K562 (cell line): ENCODE measurements at regions not wholly inside any gene's neighbourhood (a gene's known extent, or its start where the extent isn't known, plus 50 kb on each side); places are given as distances from the start of the nearest gene placed in this dataset.

Experiments used
- CHD2 ChIP-seq: IDR thresholded peaks from 2 replicates; pipeline ENCODE4 v1.6.1; 2011; ENCODE audit warnings: low read depth, low read length
- HMG20A ChIP-seq: fragments of 450-650 bp; formaldehyde crosslinking; conservative IDR thresholded peaks from 2 replicates; pipeline ENCODE4 v1.4.0; 2020; ENCODE audit warnings: mild to moderate bottlenecking, mixed read lengths
- NCOA2 ChIP-seq, 2 experiments: fragments of 450-650 bp; IDR thresholded peaks; 2 replicates each; pipeline ENCODE4 v1.6.1; 2018; ENCODE audit warnings: mild to moderate bottlenecking in 2 of 2, moderate library complexity in 1 of 2; ENCODE audit not compliant: partially characterized antibody in 2 of 2
- SOX6 ChIP-seq: fragments of 450-650 bp; IDR thresholded peaks from 2 replicates; pipeline ENCODE4 v1.6.1; 2014; ENCODE audit warnings: mild to moderate bottlenecking
- TBL1XR1 ChIP-seq, 2 experiments: IDR thresholded peaks; 2 replicates each; pipeline ENCODE4 v1.6.1; 2012; ENCODE audit warnings: improper control_type of control experiment in 2 of 2, low read length in 2 of 2, mild to moderate bottlenecking in 1 of 2
- ZNF24 ChIP-seq: fragments of 450-650 bp; IDR thresholded peaks from 2 replicates; pipeline ENCODE4 v1.6.1; 2016
- ZNF584 ChIP-seq: fragments of 200-800 bp; sonication (Bioruptor generic); IDR thresholded peaks from 2 replicates; pipeline ENCODE4 v1.6.1; 2016; ENCODE audit warnings: low read depth, mild to moderate bottlenecking, missing genetic modification characterization, missing compliant biosample characterization
- TF ChIP-seq, protein P1 (sequence below): sonication (generic); formaldehyde crosslinking; IDR thresholded peaks from 2 replicates; pipeline ENCODE4 v1.8.0; 2023; ENCODE audit warnings: missing genetic modification reagents, mild to moderate bottlenecking, borderline replicate concordance
- TF ChIP-seq, protein P2 (sequence below): sonication (generic); formaldehyde crosslinking; IDR thresholded peaks from 2 replicates; pipeline ENCODE4 v1.8.0; 2022; ENCODE audit warnings: missing genetic modification reagents, mild to moderate bottlenecking, borderline replicate concordance

DNA sequence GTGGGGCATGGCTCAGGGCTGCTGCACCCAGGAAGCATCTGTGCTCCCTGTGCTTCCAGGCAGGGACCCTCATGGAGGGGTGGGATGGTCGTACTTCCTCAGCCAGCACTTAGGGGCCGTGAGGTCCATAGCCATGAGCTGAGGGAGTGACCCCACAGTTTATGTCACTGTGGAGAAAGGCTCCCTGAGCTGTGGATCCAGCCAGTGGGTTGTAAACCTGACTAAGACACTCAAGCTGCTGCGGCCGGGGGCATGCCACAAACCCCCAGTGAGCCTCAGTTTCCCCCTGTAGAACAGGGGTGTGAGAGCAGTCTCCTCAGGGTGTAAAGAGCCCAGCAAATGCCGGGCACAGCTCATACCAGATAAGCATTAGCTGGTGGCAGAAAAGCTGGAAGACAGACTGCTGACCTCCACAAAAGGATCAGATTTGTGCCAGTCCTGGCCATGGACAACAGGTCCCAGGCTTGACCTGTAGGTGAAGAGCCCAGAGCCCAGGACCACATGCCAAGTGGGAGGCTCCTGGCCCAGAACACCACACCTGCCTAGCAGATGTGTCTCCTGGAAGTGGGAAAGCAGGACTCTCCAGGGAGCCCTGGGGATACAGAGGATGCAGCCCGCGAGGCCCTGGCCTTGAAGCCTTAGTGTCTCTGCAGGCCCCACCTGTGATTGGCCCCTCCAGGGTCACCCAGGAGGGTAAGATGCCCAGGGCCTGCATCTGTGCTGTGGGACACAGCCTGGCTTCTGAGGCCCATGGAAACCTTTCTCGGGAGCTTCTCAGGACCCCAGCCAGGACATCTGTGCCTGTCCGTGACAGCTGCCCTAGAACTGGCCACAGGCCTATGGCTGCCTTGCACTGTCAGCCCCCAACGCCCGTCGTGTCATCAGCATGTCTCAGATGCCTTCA is 78.1 kb upstream of the RET start (continued):
- TF ChIP-seq, protein P1, sequence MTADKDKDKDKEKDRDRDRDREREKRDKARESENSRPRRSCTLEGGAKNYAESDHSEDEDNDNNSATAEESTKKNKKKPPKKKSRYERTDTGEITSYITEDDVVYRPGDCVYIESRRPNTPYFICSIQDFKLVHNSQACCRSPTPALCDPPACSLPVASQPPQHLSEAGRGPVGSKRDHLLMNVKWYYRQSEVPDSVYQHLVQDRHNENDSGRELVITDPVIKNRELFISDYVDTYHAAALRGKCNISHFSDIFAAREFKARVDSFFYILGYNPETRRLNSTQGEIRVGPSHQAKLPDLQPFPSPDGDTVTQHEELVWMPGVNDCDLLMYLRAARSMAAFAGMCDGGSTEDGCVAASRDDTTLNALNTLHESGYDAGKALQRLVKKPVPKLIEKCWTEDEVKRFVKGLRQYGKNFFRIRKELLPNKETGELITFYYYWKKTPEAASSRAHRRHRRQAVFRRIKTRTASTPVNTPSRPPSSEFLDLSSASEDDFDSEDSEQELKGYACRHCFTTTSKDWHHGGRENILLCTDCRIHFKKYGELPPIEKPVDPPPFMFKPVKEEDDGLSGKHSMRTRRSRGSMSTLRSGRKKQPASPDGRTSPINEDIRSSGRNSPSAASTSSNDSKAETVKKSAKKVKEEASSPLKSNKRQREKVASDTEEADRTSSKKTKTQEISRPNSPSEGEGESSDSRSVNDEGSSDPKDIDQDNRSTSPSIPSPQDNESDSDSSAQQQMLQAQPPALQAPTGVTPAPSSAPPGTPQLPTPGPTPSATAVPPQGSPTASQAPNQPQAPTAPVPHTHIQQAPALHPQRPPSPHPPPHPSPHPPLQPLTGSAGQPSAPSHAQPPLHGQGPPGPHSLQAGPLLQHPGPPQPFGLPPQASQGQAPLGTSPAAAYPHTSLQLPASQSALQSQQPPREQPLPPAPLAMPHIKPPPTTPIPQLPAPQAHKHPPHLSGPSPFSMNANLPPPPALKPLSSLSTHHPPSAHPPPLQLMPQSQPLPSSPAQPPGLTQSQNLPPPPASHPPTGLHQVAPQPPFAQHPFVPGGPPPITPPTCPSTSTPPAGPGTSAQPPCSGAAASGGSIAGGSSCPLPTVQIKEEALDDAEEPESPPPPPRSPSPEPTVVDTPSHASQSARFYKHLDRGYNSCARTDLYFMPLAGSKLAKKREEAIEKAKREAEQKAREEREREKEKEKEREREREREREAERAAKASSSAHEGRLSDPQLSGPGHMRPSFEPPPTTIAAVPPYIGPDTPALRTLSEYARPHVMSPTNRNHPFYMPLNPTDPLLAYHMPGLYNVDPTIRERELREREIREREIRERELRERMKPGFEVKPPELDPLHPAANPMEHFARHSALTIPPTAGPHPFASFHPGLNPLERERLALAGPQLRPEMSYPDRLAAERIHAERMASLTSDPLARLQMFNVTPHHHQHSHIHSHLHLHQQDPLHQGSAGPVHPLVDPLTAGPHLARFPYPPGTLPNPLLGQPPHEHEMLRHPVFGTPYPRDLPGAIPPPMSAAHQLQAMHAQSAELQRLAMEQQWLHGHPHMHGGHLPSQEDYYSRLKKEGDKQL (CRISPR knock-in tag), result no peak
- TF ChIP-seq HMG20A (CRISPR knock-in tag) (no peak), NCOA2 (IDR thresholded peaks at IDR 0.05; ENCODE audit: partially characterized antibody in 2 of 2) (no peak), SOX6 (no peak), CHD2 (no peak), ZNF584 (no peak), TBL1XR1 (IDR thresholded peaks at IDR 0.05; ENCODE audit: low read length in 2 of 2) (no peak), ZNF24 (no peak)
- TF ChIP-seq, protein P2, sequence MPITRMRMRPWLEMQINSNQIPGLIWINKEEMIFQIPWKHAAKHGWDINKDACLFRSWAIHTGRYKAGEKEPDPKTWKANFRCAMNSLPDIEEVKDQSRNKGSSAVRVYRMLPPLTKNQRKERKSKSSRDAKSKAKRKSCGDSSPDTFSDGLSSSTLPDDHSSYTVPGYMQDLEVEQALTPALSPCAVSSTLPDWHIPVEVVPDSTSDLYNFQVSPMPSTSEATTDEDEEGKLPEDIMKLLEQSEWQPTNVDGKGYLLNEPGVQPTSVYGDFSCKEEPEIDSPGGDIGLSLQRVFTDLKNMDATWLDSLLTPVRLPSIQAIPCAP (CRISPR knock-in tag), result no peak
